ENCODE measurements at regions not wholly inside any gene's neighbourhood (a gene's known extent, or its start where the extent isn't known, plus 50 kb on each side); places are given as distances from the start of the nearest gene placed in this dataset.

DNA sequence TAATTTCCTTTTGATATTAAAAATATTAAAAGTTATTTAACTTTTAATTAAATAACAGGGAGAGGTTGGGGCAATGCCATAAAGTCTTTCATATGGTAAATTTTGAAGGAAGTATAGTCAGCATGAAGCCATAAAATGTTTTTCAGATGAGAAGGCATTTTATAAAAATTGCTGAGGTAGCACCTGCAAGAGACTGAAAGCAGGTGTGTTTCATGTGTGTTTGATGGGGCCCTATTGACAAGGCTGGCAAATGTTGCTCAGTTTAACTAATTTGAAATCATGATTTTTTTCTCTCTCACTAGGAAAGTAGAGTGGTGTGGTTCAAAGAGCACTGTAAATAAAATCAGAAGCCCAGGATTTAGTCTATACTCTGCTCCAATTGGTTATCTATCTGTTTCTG lies 805.8 kb upstream of the C9orf72 start:
- TF ChIP-seq, protein P1, sequence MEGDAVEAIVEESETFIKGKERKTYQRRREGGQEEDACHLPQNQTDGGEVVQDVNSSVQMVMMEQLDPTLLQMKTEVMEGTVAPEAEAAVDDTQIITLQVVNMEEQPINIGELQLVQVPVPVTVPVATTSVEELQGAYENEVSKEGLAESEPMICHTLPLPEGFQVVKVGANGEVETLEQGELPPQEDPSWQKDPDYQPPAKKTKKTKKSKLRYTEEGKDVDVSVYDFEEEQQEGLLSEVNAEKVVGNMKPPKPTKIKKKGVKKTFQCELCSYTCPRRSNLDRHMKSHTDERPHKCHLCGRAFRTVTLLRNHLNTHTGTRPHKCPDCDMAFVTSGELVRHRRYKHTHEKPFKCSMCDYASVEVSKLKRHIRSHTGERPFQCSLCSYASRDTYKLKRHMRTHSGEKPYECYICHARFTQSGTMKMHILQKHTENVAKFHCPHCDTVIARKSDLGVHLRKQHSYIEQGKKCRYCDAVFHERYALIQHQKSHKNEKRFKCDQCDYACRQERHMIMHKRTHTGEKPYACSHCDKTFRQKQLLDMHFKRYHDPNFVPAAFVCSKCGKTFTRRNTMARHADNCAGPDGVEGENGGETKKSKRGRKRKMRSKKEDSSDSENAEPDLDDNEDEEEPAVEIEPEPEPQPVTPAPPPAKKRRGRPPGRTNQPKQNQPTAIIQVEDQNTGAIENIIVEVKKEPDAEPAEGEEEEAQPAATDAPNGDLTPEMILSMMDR (IDR thresholded peaks at IDR 0.05; ENCODE audit: low read length), result no peak
- no peak for TF ChIP-seq EZH2 (optimal IDR thresholded peaks at IDR 0.05; ENCODE audit: low read depth, low read length)
